ENCODE measurements at regions not wholly inside any gene's neighbourhood (a gene's known extent, or its start where the extent isn't known, plus 50 kb on each side); places are given as distances from the start of the nearest gene placed in this dataset.

DNA sequence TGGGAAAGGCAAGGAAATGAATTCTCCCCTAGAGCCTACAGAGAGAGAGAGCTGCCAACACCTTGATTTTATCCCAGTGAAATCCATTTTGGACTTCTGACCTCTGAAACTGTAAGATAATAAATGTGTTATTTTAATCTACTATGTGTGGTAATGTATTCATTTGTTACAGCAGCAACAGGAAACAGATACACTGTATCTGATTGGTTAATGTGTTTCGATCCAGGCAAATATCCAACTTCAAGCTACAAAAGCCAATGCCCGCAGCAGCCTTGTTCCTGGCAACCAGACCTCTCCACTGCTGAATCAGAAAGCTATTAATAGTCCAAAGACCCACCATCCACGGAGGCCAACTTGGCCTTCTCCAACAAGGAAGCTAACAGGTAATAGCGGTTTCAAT lies 318.1 kb downstream of the PTTG2 start:
- TF ChIP-seq, protein P1, sequence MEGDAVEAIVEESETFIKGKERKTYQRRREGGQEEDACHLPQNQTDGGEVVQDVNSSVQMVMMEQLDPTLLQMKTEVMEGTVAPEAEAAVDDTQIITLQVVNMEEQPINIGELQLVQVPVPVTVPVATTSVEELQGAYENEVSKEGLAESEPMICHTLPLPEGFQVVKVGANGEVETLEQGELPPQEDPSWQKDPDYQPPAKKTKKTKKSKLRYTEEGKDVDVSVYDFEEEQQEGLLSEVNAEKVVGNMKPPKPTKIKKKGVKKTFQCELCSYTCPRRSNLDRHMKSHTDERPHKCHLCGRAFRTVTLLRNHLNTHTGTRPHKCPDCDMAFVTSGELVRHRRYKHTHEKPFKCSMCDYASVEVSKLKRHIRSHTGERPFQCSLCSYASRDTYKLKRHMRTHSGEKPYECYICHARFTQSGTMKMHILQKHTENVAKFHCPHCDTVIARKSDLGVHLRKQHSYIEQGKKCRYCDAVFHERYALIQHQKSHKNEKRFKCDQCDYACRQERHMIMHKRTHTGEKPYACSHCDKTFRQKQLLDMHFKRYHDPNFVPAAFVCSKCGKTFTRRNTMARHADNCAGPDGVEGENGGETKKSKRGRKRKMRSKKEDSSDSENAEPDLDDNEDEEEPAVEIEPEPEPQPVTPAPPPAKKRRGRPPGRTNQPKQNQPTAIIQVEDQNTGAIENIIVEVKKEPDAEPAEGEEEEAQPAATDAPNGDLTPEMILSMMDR (IDR thresholded peaks at IDR 0.05 in 8 of 11, conservative IDR thresholded peaks at IDR 0.05 in 3 of 11): no peak
- no peak for TF ChIP-seq POLR2A (IDR thresholded peaks at IDR 0.05)
- no peak for TF ChIP-seq POLR2AphosphoS5 (IDR thresholded peaks at IDR 0.05)

Measured in spleen (tissue), 7 donors.